HCT116 (cell line): ENCODE measurements at regions not wholly inside any gene's neighbourhood (a gene's known extent, or its start where the extent isn't known, plus 50 kb on each side); places are given as distances from the start of the nearest gene placed in this dataset.

ENCODE experiments used
- ATAC-seq: fragments of 200-7000 bp; cut with Tn5 transposase; 2 replicates; pipeline ENCODE4 v1.9.1; 2020; ENCODE audit warnings: mild to moderate bottlenecking, moderate library complexity
- BruUV-seq: library from RNA; stranded (reverse); fragments of 400-500 nt; replicated peaks from 2 replicates; lab custom pipeline; 2021; lab: Mats Ljungman, UMichigan
- CTCF ChIA-PET: fragments of 300-600 bp; sonication (Branson Sonifier 250); formaldehyde crosslinking; loops from one replicate; lab custom pipeline; 2021; ENCODE audit warnings: antibody characterized with exemption; lab: Charles Lee
- POLR2A ChIA-PET: fragments of 300-600, 350-600 bp; sonication (Branson Sonifier 250); formaldehyde crosslinking; loops from one replicate; lab custom pipeline; 2021; ENCODE audit warnings: antibody characterized with exemption; lab: Charles Lee
- RAD21 ChIA-PET, 2 experiments: fragments of 300-600 bp; sonication (Branson Sonifier 250); formaldehyde crosslinking; loops; one replicate each; lab custom pipeline; 2023; ENCODE audit warnings: low total read pairs in 2 of 2; ENCODE audit not compliant: uncharacterized antibody in 2 of 2, unreplicated experiment in 2 of 2, low non-redundant PET in 1 of 2; lab: Charles Lee
- DNase-seq: peaks from one replicate; pipeline ENCODE4 v3.0.0-alpha.2; 2010; ENCODE audit warnings: low read depth, low spot score
- H2AFZ ChIP-seq: fragments of 200-600 bp; shearing (Covaris generic), sonication (generic); 2 replicates; pipeline ENCODE4 v1.6.1; 2017; ENCODE audit warnings: low read depth, mixed run types, mixed read lengths, antibody characterized with exemption, low read length; ENCODE audit not compliant: poor library complexity, severe bottlenecking
- H3K27ac ChIP-seq: 2 replicates; pipeline ENCODE4 v1.5.1; 2012; ENCODE audit warnings: low read depth, low read length
- H3K27me3 ChIP-seq: fragments of 200-600 bp; sonication (generic); 2 replicates; pipeline ENCODE4 v1.6.1; 2016; ENCODE audit warnings: mixed run types, low read length, mixed read lengths; ENCODE audit not compliant: insufficient read depth
- H3K36me3 ChIP-seq, 2 experiments: fragments of 200-500 bp in 1 of 2; fragments of 200-600 bp in 1 of 2; sonication (Bioruptor generic) in 1 of 2; sonication (generic) in 1 of 2; 2 replicates each; pipeline versions ENCODE4 v1.5.1 to v1.6.1; 2014 to 2016; ENCODE audit warnings: low read length in 2 of 2, inconsistent platforms in 1 of 2, mixed read lengths in 1 of 2, mixed run types in 1 of 2; ENCODE audit not compliant: insufficient read depth in 2 of 2, control insufficient read depth in 1 of 2
- H3K4me1 ChIP-seq, 2 experiments: fragments of 200-600 bp in 1 of 2; sonication (generic) in 1 of 2; 2 replicates each; pipeline versions ENCODE4 v1.5.1 to v1.6.1; 2012 to 2017; ENCODE audit warnings: low read length in 2 of 2, inconsistent platforms in 1 of 2, mild to moderate bottlenecking in 1 of 2, mixed read lengths in 1 of 2, mixed run types in 1 of 2, moderate library complexity in 1 of 2; ENCODE audit not compliant: insufficient read depth in 2 of 2, control insufficient read depth in 1 of 2
- H3K4me2 ChIP-seq: fragments of 200-600 bp; sonication (generic); 2 replicates; pipeline ENCODE4 v1.6.1; 2017; ENCODE audit warnings: mixed run types, low read length, mixed read lengths
- H3K4me3 ChIP-seq, 2 experiments: fragments of 200-600 bp in 1 of 2; sonication (generic) in 1 of 2; replicated peaks in 1 of 2; 2 replicates each; pipeline ENCODE4 v1.5.1; 2011 to 2016; ENCODE audit warnings: low read length in 2 of 2, control low read depth in 1 of 2, low read depth in 1 of 2, mild to moderate bottlenecking in 1 of 2, mixed read lengths in 1 of 2, mixed run types in 1 of 2
- H3K79me2 ChIP-seq: fragments of 200-600 bp; sonication (generic); 2 replicates; pipeline ENCODE4 v1.6.1; 2017; ENCODE audit warnings: mild to moderate bottlenecking, mixed run types, low read length, moderate library complexity, mixed read lengths; ENCODE audit not compliant: insufficient read depth
- H3K9ac ChIP-seq: fragments of 200-600 bp; sonication (generic); 2 replicates; pipeline ENCODE4 v1.6.1; 2016; ENCODE audit warnings: low read length, mixed read lengths
- H3K9me2 ChIP-seq: fragments of 200-600 bp; sonication (generic), shearing (Covaris generic); 2 replicates; pipeline ENCODE4 v1.6.1; 2017; ENCODE audit warnings: mixed run types, mild to moderate bottlenecking, moderate library complexity; ENCODE audit not compliant: insufficient read depth
- H3K9me3 ChIP-seq, 2 experiments: fragments of 200-500 bp in 1 of 2; fragments of 200-600 bp in 1 of 2; sonication (Bioruptor generic) in 1 of 2; sonication (generic) in 1 of 2; 2 replicates each; pipeline ENCODE4 v1.6.1; 2014 to 2017; ENCODE audit warnings: low read length in 2 of 2, mixed read lengths in 2 of 2, inconsistent platforms in 1 of 2, low read depth in 1 of 2, mild to moderate bottlenecking in 1 of 2, mixed run types in 1 of 2, moderate library complexity in 1 of 2; ENCODE audit not compliant: control insufficient read depth in 1 of 2, insufficient read depth in 1 of 2
- H4K20me1 ChIP-seq: fragments of 200-600 bp; sonication (generic), shearing (Covaris generic); 2 replicates; pipeline ENCODE4 v1.6.1; 2017; ENCODE audit warnings: mixed run types, mild to moderate bottlenecking, moderate library complexity; ENCODE audit not compliant: insufficient read depth
- ATF3 ChIP-seq: IDR thresholded peaks from 2 replicates; pipeline ENCODE4 v1.6.1; 2012
- CBX3 ChIP-seq: IDR thresholded peaks from 2 replicates; pipeline ENCODE4 v1.6.1; 2012; ENCODE audit warnings: low read depth
- CEBPB ChIP-seq: IDR thresholded peaks from 2 replicates; pipeline ENCODE4 v1.6.1; 2012; ENCODE audit warnings: low read depth
- CTCF ChIP-seq, 3 experiments: fragments of 200-600 bp in 1 of 3; sonication (generic) in 1 of 3; IDR thresholded peaks in 2 of 3; conservative IDR thresholded peaks in 1 of 3; 2 replicates each; pipeline ENCODE4 v1.5.1; 2012 to 2017; ENCODE audit warnings: low read depth in 2 of 3, low read length in 2 of 3, antibody characterized with exemption in 1 of 3, borderline replicate concordance in 1 of 3, control low read depth in 1 of 3, mild to moderate bottlenecking in 1 of 3, mixed read lengths in 1 of 3, mixed run types in 1 of 3, moderate library complexity in 1 of 3; ENCODE audit not compliant: insufficient read depth in 1 of 3
- EGR1 ChIP-seq: IDR thresholded peaks from 2 replicates; pipeline ENCODE4 v1.6.1; 2012; ENCODE audit warnings: low read depth
- EZH2 ChIP-seq: fragments of 200-600 bp; sonication (generic); IDR thresholded peaks from 2 replicates; pipeline ENCODE4 v1.6.1; 2017; ENCODE audit warnings: antibody characterized with exemption, mixed run types
- FOSL1 ChIP-seq: IDR thresholded peaks from 2 replicates; pipeline ENCODE4 v1.6.1; 2012; ENCODE audit warnings: low read depth
- JUND ChIP-seq: IDR thresholded peaks from 2 replicates; pipeline ENCODE4 v1.6.1; 2012
- POLR2A ChIP-seq: IDR thresholded peaks from 2 replicates; pipeline ENCODE4 v1.7.0; 2011; ENCODE audit warnings: borderline replicate concordance; ENCODE audit not compliant: insufficient read depth, insufficient read length; ENCODE audit errors: extremely low read depth
- RAD21 ChIP-seq: IDR thresholded peaks from 2 replicates; pipeline ENCODE4 v1.6.1; 2012; ENCODE audit warnings: low read depth, mild to moderate bottlenecking
- REST ChIP-seq: IDR thresholded peaks from 2 replicates; pipeline ENCODE4 v1.6.1; 2012; ENCODE audit warnings: low read depth
- SIN3A ChIP-seq: IDR thresholded peaks from 2 replicates; pipeline ENCODE4 v1.6.1; 2012; ENCODE audit warnings: low read depth
- SP1 ChIP-seq: IDR thresholded peaks from 2 replicates; pipeline ENCODE4 v1.6.1; 2012; ENCODE audit warnings: low read depth
- TCF7L2 ChIP-seq: IDR thresholded peaks from 2 replicates; pipeline ENCODE4 v1.7.0; 2011; ENCODE audit warnings: borderline replicate concordance, inconsistent platforms; ENCODE audit not compliant: insufficient read depth, insufficient read length; ENCODE audit errors: extremely low read depth
- YY1 ChIP-seq: IDR thresholded peaks from 2 replicates; pipeline ENCODE4 v1.6.1; 2011; ENCODE audit warnings: low read length, low read depth, moderate library complexity, mild to moderate bottlenecking; ENCODE audit not compliant: insufficient replicate concordance; ENCODE audit errors: extremely low read depth
- ZFX ChIP-seq: fragments of 450-650 bp; IDR thresholded peaks from 2 replicates; pipeline ENCODE4 v1.6.1; 2017
- ZNF274 ChIP-seq: fragments of 200-500 bp; sonication (Bioruptor generic); IDR thresholded peaks from 2 replicates; pipeline ENCODE4 v1.6.1; 2014; ENCODE audit warnings: mild to moderate bottlenecking, low read depth, low read length, inconsistent platforms
- intact Hi-C: fragments of 100-400 bp; cut with micrococcal nuclease; formaldehyde crosslinking; loops from 2 replicates; pipeline ENCODE4 v1.10.0; 2022
- TF ChIP-seq, protein P1 (sequence below): IDR thresholded peaks from 2 replicates; pipeline ENCODE4 v1.6.1; 2011; ENCODE audit warnings: mild to moderate bottlenecking, low read length, moderate library complexity; ENCODE audit not compliant: insufficient replicate concordance; ENCODE audit errors: extremely low read depth
- TF ChIP-seq, protein P2 (sequence below): IDR thresholded peaks from 2 replicates; pipeline ENCODE4 v1.6.1; 2012

GRCh38 chr6:50112981-50113857 lies 63.5 kb upstream of the DEFB112 start:
- Histone ChIP-seq H3K9me3 (no peaks in the 10 kb centered on the region), H3K4me2 (no peak overlapping the region), H3K4me3 (no peak overlapping the region), H3K27me3 (peaks cover 7% of the 10 kb centered on the region), H3K4me1 (no peaks in the 10 kb centered on the region), H3K9ac (no peak overlapping the region), H3K9me2 (no peaks in the 10 kb centered on the region), H4K20me1 (no peaks in the 10 kb centered on the region), H3K27ac (no peak overlapping the region), H3K79me2 (no peaks in the 10 kb centered on the region), H3K36me3 (no peaks in the 10 kb centered on the region), H2AFZ (no peak overlapping the region)
- CTCF ChIA-PET: no interaction called here
- POLR2A ChIA-PET: no interaction called here
- no TSS peak for BruUV-seq
- DNase-seq (no peak), ATAC-seq (no peak)
- RAD21 ChIA-PET: no interaction called here
- TF ChIP-seq, protein P1, sequence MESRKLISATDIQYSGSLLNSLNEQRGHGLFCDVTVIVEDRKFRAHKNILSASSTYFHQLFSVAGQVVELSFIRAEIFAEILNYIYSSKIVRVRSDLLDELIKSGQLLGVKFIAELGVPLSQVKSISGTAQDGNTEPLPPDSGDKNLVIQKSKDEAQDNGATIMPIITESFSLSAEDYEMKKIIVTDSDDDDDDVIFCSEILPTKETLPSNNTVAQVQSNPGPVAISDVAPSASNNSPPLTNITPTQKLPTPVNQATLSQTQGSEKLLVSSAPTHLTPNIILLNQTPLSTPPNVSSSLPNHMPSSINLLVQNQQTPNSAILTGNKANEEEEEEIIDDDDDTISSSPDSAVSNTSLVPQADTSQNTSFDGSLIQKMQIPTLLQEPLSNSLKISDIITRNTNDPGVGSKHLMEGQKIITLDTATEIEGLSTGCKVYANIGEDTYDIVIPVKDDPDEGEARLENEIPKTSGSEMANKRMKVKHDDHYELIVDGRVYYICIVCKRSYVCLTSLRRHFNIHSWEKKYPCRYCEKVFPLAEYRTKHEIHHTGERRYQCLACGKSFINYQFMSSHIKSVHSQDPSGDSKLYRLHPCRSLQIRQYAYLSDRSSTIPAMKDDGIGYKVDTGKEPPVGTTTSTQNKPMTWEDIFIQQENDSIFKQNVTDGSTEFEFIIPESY: no peak
- TF ChIP-seq ZFX (no peak), POLR2A (no peak), SIN3A (no peak), EZH2 (no peak), ZNF274 (no peak), ATF3 (no peak), CTCF (IDR thresholded peaks at IDR 0.05 in 2 of 3, conservative IDR thresholded peaks at IDR 0.05 in 1 of 3; ENCODE audit: borderline replicate concordance in 1 of 3, insufficient read depth in 1 of 3, low read depth in 2 of 3, low read length in 2 of 3) (no peak), EGR1 (no peak), TCF7L2 (no peak), YY1 (no peak), JUND (no peak), FOSL1 (no peak), REST (no peak), CBX3 (no peak), SP1 (no peak), RAD21 (no peak), CEBPB (no peak)
- TF ChIP-seq, protein P2, sequence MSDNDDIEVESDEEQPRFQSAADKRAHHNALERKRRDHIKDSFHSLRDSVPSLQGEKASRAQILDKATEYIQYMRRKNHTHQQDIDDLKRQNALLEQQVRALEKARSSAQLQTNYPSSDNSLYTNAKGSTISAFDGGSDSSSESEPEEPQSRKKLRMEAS: no peak
- intact Hi-C loops: no loop called here
